Mucosa of gallbladder (tissue), 1 donor: ENCODE measurements at regions not wholly inside any gene's neighbourhood (a gene's known extent, or its start where the extent isn't known, plus 50 kb on each side); places are given as distances from the start of the nearest gene placed in this dataset.
A peak's percentile ranks its signal among the peaks of the same experiment; 100 is the strongest.
"Not testable (repeated sequence)": the region's sequence is repeated elsewhere in the genome, so short reads cannot be mapped to it uniquely, and the experiment has no call there.

ENCODE experiments used
- DNase-seq: peaks from one replicate; pipeline ENCODE4 v3.0.0-alpha.2; 2020; ENCODE audit warnings: low spot score
- donor health status: DM: no; HTN: no; CAD: no.

DNA sequence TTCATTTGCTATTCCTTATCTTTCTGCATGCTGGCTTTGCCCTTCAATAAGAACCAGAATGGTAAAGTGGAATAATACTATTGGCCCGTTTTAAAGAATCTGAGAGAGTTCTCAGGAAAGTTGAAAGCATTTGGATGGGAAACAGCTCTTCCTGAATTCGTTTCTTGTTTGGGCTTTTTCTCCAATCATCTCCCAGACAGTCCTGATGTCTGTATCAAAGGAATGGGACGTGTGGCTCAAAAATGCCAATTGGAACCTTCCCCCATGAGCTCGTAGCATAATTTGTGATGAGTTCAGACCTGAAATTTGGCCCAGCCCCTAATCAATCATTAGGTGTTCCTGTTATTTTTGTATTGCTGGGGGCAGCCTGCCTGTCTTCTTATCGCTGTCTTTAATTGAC is 75.8 kb upstream of the BACH2 start:
- DNase-seq, result no peak

GRCh38 chr6:90370493-90370959 is 73.9 kb upstream of the BACH2 start:
- DNase-seq, result no peak

GRCh38 chr6:90369651-90370050 is 73.0 kb upstream of the BACH2 start:
- DNase-seq, result no peak

DNA sequence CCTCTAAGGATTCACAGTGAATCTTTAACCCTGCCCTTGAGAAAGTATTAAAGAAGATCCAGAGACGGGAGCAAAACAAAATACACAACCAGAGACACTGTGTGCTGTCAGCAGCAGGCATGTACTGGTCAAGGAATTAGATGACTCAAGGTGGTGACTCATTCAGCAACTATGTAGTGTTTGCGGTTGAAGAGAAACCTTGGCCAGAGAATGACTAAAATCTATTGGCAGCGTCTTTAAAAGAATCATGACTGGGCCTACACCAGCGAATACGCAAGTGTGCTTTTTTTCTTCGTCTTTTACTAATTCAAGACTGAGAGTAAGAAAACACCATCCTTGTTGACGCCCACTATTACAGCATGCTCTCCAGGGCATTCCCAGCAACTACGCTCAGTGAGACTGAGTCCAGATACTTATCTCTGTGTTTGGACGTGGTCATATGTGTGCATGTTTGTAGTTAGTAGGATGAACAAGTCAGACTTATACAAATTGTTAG is 72.4 kb upstream of the BACH2 start:
- peak; percentile 88 for DNase-seq

- DNase-seq, result no peak
Observed at GRCh38 chr6:90368601-90369000, 72.0 kb upstream of the BACH2 start.

GRCh38 chr6:90368001-90368400 is 71.4 kb upstream of the BACH2 start:
- DNase-seq, result no peak

- no peak for DNase-seq
Observed at GRCh38 chr6:90365565-90366219, 69.0 kb upstream of the BACH2 start.

GRCh38 chr6:90365002-90365401 is 68.4 kb upstream of the BACH2 start:
- DNase-seq, result no peak

GRCh38 chr6:90364286-90364685 is 67.6 kb upstream of the BACH2 start:
- no peak for DNase-seq

- DNase-seq, result no peak
Observed at GRCh38 chr6:90362318-90362717, 65.7 kb upstream of the BACH2 start.

DNA sequence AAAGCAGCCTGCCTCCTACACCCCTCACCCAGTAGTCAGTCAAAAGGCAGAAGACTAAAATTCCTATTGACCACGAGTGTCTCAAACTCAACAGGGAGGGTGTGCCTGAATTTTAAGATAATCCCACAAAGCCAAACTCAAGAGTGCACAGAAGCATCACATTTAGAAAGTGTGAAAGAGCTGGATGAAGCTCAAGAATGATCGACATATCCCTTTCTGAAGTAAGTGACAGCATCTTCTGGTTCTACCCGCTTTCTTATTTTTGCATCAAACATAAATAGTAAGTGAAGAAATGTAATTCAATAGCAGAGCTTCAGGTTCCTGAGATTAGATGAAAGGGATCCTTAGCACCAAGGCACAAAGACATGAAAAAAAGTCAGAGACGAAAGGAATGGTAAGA is 64.5 kb upstream of the BACH2 start:
- DNase-seq, result no peak

DNA sequence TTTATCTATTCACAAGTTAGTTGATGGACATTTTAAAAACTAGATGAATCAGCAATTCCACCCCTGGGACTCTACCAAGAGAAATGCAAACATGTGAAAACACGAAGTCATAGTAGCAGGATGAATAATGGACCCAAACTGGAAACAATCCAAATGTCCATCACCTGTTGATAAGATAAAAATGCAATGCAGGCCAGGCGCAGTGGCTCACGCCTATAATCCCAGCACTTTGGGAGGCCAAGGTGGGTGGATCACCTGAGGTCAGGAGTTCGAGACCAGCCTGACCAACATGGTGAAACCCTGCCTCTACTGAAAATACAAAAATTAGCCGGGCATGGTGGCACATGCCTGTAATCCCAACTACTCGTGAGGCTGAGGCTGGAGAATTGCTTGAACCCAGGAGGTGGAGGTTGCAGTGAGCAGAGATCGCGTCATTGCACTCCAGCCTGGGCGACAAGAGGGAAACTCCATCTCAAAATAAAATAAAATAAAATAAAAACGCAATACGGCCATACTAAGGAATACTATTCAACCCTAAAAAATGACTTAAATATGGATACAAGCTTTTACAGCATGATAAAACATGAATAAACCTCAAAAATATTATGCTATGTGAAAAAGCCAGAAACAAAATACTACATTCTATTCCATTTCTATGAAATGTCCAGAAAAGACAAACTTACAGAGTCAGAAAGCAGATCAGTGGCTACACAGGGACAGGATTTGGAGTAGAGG is 61.6 kb upstream of the BACH2 start:
- not testable (repeated sequence) for DNase-seq

DNA sequence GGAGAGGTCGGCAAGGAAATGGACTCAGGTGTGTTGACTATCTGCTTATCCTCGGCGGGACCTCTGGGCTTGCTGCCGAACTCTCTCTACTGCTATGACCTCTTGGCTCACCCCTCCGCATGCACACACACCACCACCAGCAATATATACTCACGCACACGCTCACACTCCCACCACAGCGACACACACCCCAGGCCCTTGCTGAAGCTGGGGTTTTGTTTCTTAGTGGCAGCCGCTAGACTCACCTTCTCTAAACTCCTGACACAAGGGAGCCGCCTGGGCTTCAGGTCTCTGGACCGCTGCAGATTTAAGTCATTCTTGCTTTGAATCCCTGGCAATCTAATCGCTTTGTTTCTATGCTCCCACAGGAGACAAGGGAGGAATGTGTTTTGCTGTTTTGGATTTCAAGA is 59.4 kb upstream of the BACH2 start:
- DNase-seq, result no peak

DNA sequence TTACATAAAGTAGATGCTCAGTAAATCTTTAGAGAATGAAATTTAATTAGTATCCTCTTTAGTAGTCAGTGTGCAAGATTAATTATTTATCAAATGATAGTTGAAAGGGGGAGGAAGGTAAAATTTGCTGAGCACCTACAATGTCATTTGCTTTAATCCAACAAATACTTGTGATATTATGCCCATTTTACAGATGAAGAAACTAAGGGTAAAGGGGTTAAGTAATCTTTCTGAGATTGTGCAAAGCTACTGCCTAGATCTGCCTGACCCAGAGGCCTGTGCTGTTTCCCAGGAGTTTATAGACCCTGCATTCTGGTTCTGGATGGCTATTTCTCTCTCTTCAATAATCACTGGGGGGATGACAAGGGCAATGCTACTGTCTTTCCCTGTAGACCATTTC is 58.3 kb upstream of the BACH2 start:
- DNase-seq, result no peak

DNA sequence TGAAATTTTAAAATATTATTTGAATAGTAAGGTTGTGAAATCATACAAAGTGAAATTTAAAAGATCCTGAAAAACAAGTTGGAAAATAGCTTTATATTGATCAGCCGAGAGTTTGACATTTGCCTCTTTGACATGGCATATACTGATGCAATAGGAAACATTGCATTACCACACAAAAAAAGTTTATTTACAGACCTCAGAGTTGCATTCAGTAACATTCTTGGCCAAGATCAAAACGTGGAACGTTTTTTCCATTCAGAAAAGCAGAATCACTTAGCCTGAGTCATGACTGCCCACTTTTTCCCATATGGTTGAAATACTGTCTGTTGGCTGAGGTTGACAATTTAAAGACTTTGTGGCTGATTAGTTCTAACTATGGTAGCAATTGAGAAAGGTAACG is 55.1 kb upstream of the BACH2 start:
- no peak for DNase-seq

- no peak for DNase-seq
Observed at GRCh38 chr6:90350689-90351554, 54.3 kb upstream of the BACH2 start.

DNA sequence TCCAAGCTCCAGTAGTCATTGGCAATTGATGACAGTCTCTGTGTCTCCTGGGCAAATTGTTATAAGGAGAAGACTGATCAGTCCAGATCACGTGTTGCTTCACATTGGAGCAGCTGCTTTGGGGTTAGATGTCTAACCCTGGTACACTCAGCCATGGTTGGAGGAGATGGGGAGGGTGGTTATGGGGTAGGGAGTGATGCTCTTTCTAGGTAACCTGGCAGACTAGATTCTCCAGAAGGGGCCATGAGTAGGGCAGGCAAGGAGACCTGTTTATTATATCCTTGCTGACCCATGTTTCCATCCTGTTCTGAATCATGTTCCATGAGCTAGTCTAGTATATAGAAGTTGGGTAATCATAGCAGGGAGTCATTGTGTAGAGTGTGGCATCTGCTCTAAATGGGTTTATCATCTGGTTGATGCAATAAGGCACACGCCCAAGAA is 50.8 kb upstream of the BACH2 start:
- DNase-seq, result no peak

GRCh38 chr6:90346729-90347128 is 50.1 kb upstream of the BACH2 start:
- no peak for DNase-seq
